RWPE1 (cell line): ENCODE measurements at regions not wholly inside any gene's neighbourhood (a gene's known extent, or its start where the extent isn't known, plus 50 kb on each side); places are given as distances from the start of the nearest gene placed in this dataset.

Source experiments
- CTCF ChIA-PET: fragments of 350-600 bp; sonication (Branson Sonifier 250); formaldehyde crosslinking; extraction: SDS; loops from one replicate; lab custom pipeline; 2021; lab: Yijun Ruan, JAX
- POLR2A ChIA-PET: fragments of 400-600 bp; formaldehyde crosslinking; extraction: SDS; loops from one replicate; lab custom pipeline; 2020; ENCODE audit warnings: antibody characterized with exemption; ENCODE audit not compliant: low non-redundant PET; lab: Yijun Ruan, JAX
- DNase-seq: peaks from one replicate; pipeline ENCODE4 v3.0.0; 2012; ENCODE audit warnings: low spot score
- H3K27ac ChIP-seq: fragments of 450-650 bp; 2 replicates; pipeline ENCODE4 v1.5.1; 2017
- CTCF ChIP-seq: fragments of 450-650 bp; conservative IDR thresholded peaks from 2 replicates; pipeline ENCODE4 v1.5.1; 2017; ENCODE audit warnings: low read depth, mild to moderate bottlenecking

- CTCF ChIA-PET = no interaction called here
- DNase-seq = no peak
- no peak for TF ChIP-seq CTCF
- no peak overlapping the region for H3K27ac ChIP-seq
- POLR2A ChIA-PET = no interaction called here
These were observed 1570.0 kb upstream of the DEFB115 start for GRCh38 chr20:29687438-29687837.

GRCh38 chr20:29689411-29690225 is 1567.8 kb upstream of the DEFB115 start:
- no peak overlapping the region for H3K27ac ChIP-seq
- DNase-seq = no peak
- TF ChIP-seq CTCF = no peak
- POLR2A ChIA-PET = no interaction called here
- CTCF ChIA-PET = no interaction called here

DNA sequence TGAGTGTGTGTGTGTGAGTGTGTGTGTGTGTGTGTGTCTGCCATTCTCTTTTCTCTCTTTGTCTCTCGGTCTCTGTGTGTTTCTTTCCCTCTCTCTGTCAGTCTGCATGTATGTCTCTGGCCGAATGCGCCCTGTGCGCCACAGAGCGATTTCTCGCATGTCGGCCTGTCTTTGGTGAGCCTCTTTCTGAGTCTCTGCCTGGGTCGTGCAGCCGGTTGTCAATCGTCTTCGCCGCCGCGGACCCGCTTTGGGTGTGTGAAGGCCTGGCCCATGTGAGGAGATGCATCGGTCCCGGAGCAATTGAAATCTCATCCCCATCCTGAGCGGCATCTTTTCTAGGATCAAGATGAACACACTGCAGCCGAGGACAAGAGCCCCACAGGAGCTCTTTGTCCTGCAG is 1567.2 kb upstream of the DEFB115 start:
- no peak for TF ChIP-seq CTCF
- ChIA-PET CTCF (no interaction called here), POLR2A (no interaction called here)
- H3K27ac ChIP-seq = no peak overlapping the region
- DNase-seq = no peak

- ChIA-PET CTCF (no interaction called here), POLR2A (no interaction called here)
- no peak for TF ChIP-seq CTCF
- DNase-seq = no peak
- H3K27ac ChIP-seq = no peak overlapping the region
These were observed 1516.9 kb upstream of the DEFB115 start for GRCh38 chr20:29740601-29740950.

DNA sequence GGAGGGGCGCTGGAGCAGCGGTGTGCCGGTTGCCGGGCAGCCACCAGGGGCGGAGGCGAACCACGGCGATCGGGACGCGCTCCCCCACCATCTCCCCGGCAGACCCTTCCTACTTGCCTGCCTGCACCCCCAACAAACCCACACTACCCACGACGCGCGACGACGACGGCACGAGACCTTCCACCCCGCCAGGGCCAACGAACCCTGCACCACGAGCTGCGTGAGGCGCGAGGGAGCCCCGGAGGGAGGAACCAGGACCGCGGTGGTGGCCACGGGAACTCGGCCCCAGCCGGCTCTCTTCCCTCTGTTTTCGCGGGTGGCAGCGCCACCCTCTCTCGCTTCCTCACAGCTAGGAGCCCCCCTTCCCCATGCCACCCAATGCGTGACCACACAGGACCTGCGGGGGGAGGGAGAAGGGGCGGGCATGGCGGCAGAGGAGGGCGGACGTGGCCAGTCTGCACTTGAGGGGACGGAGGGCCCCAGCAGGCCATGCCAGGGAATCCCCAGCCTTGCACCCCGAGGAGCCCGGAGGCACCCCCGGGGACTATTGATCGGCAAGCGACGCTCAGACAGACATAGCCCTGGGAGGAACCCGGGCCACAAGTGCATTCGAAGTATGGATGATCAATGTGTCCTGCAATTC is 1516.4 kb upstream of the DEFB115 start:
- no peak overlapping the region for H3K27ac ChIP-seq
- DNase-seq = no peak
- TF ChIP-seq CTCF = no peak
- ChIA-PET CTCF (no interaction called here), POLR2A (no interaction called here)

GRCh38 chr20:29741594-29741893 is 1515.9 kb upstream of the DEFB115 start:
- no peak overlapping the region for H3K27ac ChIP-seq
- ChIA-PET POLR2A (no interaction called here), CTCF (no interaction called here)
- DNase-seq = no peak
- TF ChIP-seq CTCF = no peak
